ENCODE measurements at regions not wholly inside any gene's neighbourhood (a gene's known extent, or its start where the extent isn't known, plus 50 kb on each side); places are given as distances from the start of the nearest gene placed in this dataset.

GRCh38 chr1:217921126-217921904 lies 290.2 kb downstream of the SPATA17 start:
- no peak for DNase-seq (ENCODE audit: low read depth, low spot score)
- Histone ChIP-seq H3K4me3 (no peak overlapping the region), H4K20me1 (ENCODE audit: control insufficient read depth, insufficient read depth) (no peaks in the 10 kb centered on the region), H2AFZ (ENCODE audit: control insufficient read depth, low read depth, low read length) (no peak overlapping the region), H3K9ac (ENCODE audit: control insufficient read depth, insufficient read depth, low read length) (no peak overlapping the region), H3K4me2 (ENCODE audit: control insufficient read depth, insufficient read depth) (no peak overlapping the region), H3K27ac (ENCODE audit: control insufficient read depth, insufficient read depth) (no peak overlapping the region), H3K9me3 (replicated peaks; ENCODE audit: control insufficient read depth, insufficient read depth, low read length) (no peaks in the 10 kb centered on the region), H3K79me2 (ENCODE audit: control insufficient read depth, insufficient read depth, low read length) (no peaks in the 10 kb centered on the region), H3K36me3 (ENCODE audit: control insufficient read depth in 2 of 2, insufficient read depth in 2 of 2, low read length in 1 of 2) (no peaks in the 10 kb centered on the region), H3K4me1 (ENCODE audit: control insufficient read depth, insufficient read depth, low read length) (no peaks in the 10 kb centered on the region), H3K27me3 (replicated peaks in 1 of 2; ENCODE audit: control insufficient read depth in 2 of 2, insufficient read depth in 2 of 2, low read length in 1 of 2) (no peaks in the 10 kb centered on the region)
- ChIA-PET SMC1A (ENCODE audit: uncharacterized antibody, unreplicated experiment) (no interaction called here), CTCF (no interaction called here), RAD21 (ENCODE audit: unreplicated experiment) (no interaction called here), POLR2A (no interaction called here)
- no peak for TF ChIP-seq BCL11A (IDR thresholded peaks at IDR 0.05; ENCODE audit: low read depth, low read length)
- TF ChIP-seq MTA3 (IDR thresholded peaks at IDR 0.05; ENCODE audit: borderline replicate concordance, low read length): no peak
- TF ChIP-seq YBX1 (IDR thresholded peaks at IDR 0.05): no peak
- TF ChIP-seq FOXK2 (IDR thresholded peaks at IDR 0.05): no peak
- no peak for TF ChIP-seq SKIL (IDR thresholded peaks at IDR 0.05; ENCODE audit: low read depth, poor library complexity, severe bottlenecking)
- TF ChIP-seq RFX5 (IDR thresholded peaks at IDR 0.05; ENCODE audit: low read depth, low read length): no peak
- TF ChIP-seq BMI1 (IDR thresholded peaks at IDR 0.05; ENCODE audit: borderline replicate concordance): no peak
- TF ChIP-seq IRF4 (IDR thresholded peaks at IDR 0.05; ENCODE audit: low read depth, low read length): no peak
- no peak for TF ChIP-seq CHD1 (IDR thresholded peaks at IDR 0.05; ENCODE audit: low read depth, low read length)
- TF ChIP-seq HDGF (IDR thresholded peaks at IDR 0.05): no peak
- TF ChIP-seq KDM1A (IDR thresholded peaks at IDR 0.05; ENCODE audit: borderline replicate concordance): no peak
- no peak for TF ChIP-seq TCF7 (IDR thresholded peaks at IDR 0.05; ENCODE audit: borderline replicate concordance)
- no peak for TF ChIP-seq YY1 (IDR thresholded peaks at IDR 0.05; ENCODE audit: low read depth, low read length)
- no peak for TF ChIP-seq ZNF384 (IDR thresholded peaks at IDR 0.05; ENCODE audit: borderline replicate concordance, low read depth, low read length)
- no peak for TF ChIP-seq ZBTB33 (IDR thresholded peaks at IDR 0.05)
- no peak for TF ChIP-seq POLR2AphosphoS2 (IDR thresholded peaks at IDR 0.05; ENCODE audit: low read depth, low read length)
- no peak for TF ChIP-seq BCLAF1 (IDR thresholded peaks at IDR 0.05)
- TF ChIP-seq NR2F1 (conservative IDR thresholded peaks at IDR 0.05): no peak
- no peak for ATAC-seq
- no peak for FAIRE-seq
- in situ Hi-C loops (cut with MboI): no loop called here
- BruUV-seq (replicated peaks): no TSS peak
- intact Hi-C loops (cut with micrococcal nuclease; ENCODE audit: unreplicated experiment): no loop called here
- WGBS (ENCODE audit: insufficient coverage, insufficient replicate concordance, low lambda C conversion rate, missing lambda C conversion rate): 23% methylated on average over 7 of the region's 7 CpGs
